ENCODE measurements at regions not wholly inside any gene's neighbourhood (a gene's known extent, or its start where the extent isn't known, plus 50 kb on each side); places are given as distances from the start of the nearest gene placed in this dataset.
"Not testable (repeated sequence)": the region's sequence is repeated elsewhere in the genome, so short reads cannot be mapped to it uniquely, and the experiment has no call there.

GRCh38 chr3:40901796-40902195 lies 297.5 kb upstream of the CTNNB1 start:
- H3K27ac ChIP-seq (ENCODE audit: low read depth, low read length): no peak overlapping the region
- H3K27me3 ChIP-seq (ENCODE audit: insufficient read depth, low read length): no peaks in the 10 kb centered on the region
- TF ChIP-seq CTCF (IDR thresholded peaks at IDR 0.05; ENCODE audit: extremely low read depth, low read depth, low read length): no peak
- peaks cover 5% of the 10 kb centered on the region for H3K4me1 ChIP-seq (ENCODE audit: insufficient read depth, low read length)
- no peaks in the 10 kb centered on the region for H3K79me2 ChIP-seq (ENCODE audit: insufficient read depth, low read length)
- H4K20me1 ChIP-seq (ENCODE audit: insufficient read depth, low read length): no peaks in the 10 kb centered on the region
- no peak overlapping the region for H3K4me2 ChIP-seq (ENCODE audit: insufficient read depth, low read length)
- H3K4me3 ChIP-seq (ENCODE audit: insufficient read depth, low read length): no peak overlapping the region
- H3K9me3 ChIP-seq (ENCODE audit: low read depth, low read length): no peaks in the 10 kb centered on the region
- DNase-seq (ENCODE audit: insufficient read length, low spot score, missing footprints): no peak
- H3K36me3 ChIP-seq (ENCODE audit: insufficient read depth, low read length): no peaks in the 10 kb centered on the region
- H2AFZ ChIP-seq (ENCODE audit: low read length): no peak overlapping the region

GRCh38 chr3:40907907-40908465 lies 291.3 kb upstream of the CTNNB1 start:
- DNase-seq (ENCODE audit: insufficient read length, low spot score, missing footprints); H3K4me2 ChIP-seq (ENCODE audit: insufficient read depth, low read length); H3K27me3 ChIP-seq (ENCODE audit: insufficient read depth, low read length); H4K20me1 ChIP-seq (ENCODE audit: insufficient read depth, low read length); H3K4me3 ChIP-seq (ENCODE audit: insufficient read depth, low read length); H2AFZ ChIP-seq (ENCODE audit: low read length); H3K79me2 ChIP-seq (ENCODE audit: insufficient read depth, low read length); H3K36me3 ChIP-seq (ENCODE audit: insufficient read depth, low read length); H3K27ac ChIP-seq (ENCODE audit: low read depth, low read length); H3K9me3 ChIP-seq (ENCODE audit: low read depth, low read length); H3K4me1 ChIP-seq (ENCODE audit: insufficient read depth, low read length): not testable (repeated sequence)

- no peaks in the 10 kb centered on the region for H3K9me3 ChIP-seq (ENCODE audit: low read depth, low read length)
- no peaks in the 10 kb centered on the region for H3K4me1 ChIP-seq (ENCODE audit: insufficient read depth, low read length)
- H3K79me2 ChIP-seq (ENCODE audit: insufficient read depth, low read length): no peaks in the 10 kb centered on the region
- DNase-seq (ENCODE audit: insufficient read length, low spot score, missing footprints): no peak
- no peaks in the 10 kb centered on the region for H3K36me3 ChIP-seq (ENCODE audit: insufficient read depth, low read length)
- no peak for TF ChIP-seq CTCF (IDR thresholded peaks at IDR 0.05; ENCODE audit: extremely low read depth, low read depth, low read length)
- H4K20me1 ChIP-seq (ENCODE audit: insufficient read depth, low read length): no peaks in the 10 kb centered on the region
- no peaks in the 10 kb centered on the region for H3K27me3 ChIP-seq (ENCODE audit: insufficient read depth, low read length)
- H3K4me2 ChIP-seq (ENCODE audit: insufficient read depth, low read length): no peak overlapping the region
- no peak overlapping the region for H3K27ac ChIP-seq (ENCODE audit: low read depth, low read length)
- no peak overlapping the region for H2AFZ ChIP-seq (ENCODE audit: low read length)
- no peak overlapping the region for H3K4me3 ChIP-seq (ENCODE audit: insufficient read depth, low read length)
Observed at GRCh38 chr3:40908612-40909011, 290.7 kb upstream of the CTNNB1 start.

GRCh38 chr3:40911264-40911663 lies 288.0 kb upstream of the CTNNB1 start:
- no peak for TF ChIP-seq CTCF (IDR thresholded peaks at IDR 0.05; ENCODE audit: extremely low read depth, low read depth, low read length)
- no peaks in the 10 kb centered on the region for H3K9me3 ChIP-seq (ENCODE audit: low read depth, low read length)
- no peaks in the 10 kb centered on the region for H3K36me3 ChIP-seq (ENCODE audit: insufficient read depth, low read length)
- H2AFZ ChIP-seq (ENCODE audit: low read length): no peak overlapping the region
- no peaks in the 10 kb centered on the region for H3K79me2 ChIP-seq (ENCODE audit: insufficient read depth, low read length)
- H3K4me3 ChIP-seq (ENCODE audit: insufficient read depth, low read length): no peak overlapping the region
- H3K27me3 ChIP-seq (ENCODE audit: insufficient read depth, low read length): no peaks in the 10 kb centered on the region
- H4K20me1 ChIP-seq (ENCODE audit: insufficient read depth, low read length): no peaks in the 10 kb centered on the region
- H3K27ac ChIP-seq (ENCODE audit: low read depth, low read length): no peak overlapping the region
- no peak overlapping the region for H3K4me2 ChIP-seq (ENCODE audit: insufficient read depth, low read length)
- no peak for DNase-seq (ENCODE audit: insufficient read length, low spot score, missing footprints)
- H3K4me1 ChIP-seq (ENCODE audit: insufficient read depth, low read length): no peaks in the 10 kb centered on the region
